ENCODE measurements at regions not wholly inside any gene's neighbourhood (a gene's known extent, or its start where the extent isn't known, plus 50 kb on each side); places are given as distances from the start of the nearest gene placed in this dataset.
A peak's percentile ranks its signal among the peaks of the same experiment; 100 is the strongest.

GRCh38 chr11:121894581-121894980 lies 221.4 kb downstream of the BLID start:
- BruUV-seq (replicated peaks): no TSS peak
- H3K27me3 ChIP-seq (ENCODE audit: control insufficient read depth in 1 of 2, insufficient read depth in 2 of 2, low read length in 2 of 2): peaks cover 1 to 7% of the 10 kb centered on the region in 2 experiments; a peak in 2 of 5 replicates
- in situ Hi-C loops (cut with HindIII; ENCODE audit: extremely low pct_ligation_motif_present, low pct_unique_long_range_greater_than_20kb) (no loop called here), intact Hi-C loops (cut with micrococcal nuclease; ENCODE audit: unreplicated experiment) (no loop called here)
- no peak overlapping the region for H3K27ac ChIP-seq (ENCODE audit: extremely low read length, insufficient read depth, low read length)
- no peaks in the 10 kb centered on the region for H3K4me1 ChIP-seq (ENCODE audit: insufficient read depth, low read length)
- FAIRE-seq: no peak
- no peaks in the 10 kb centered on the region for H3K36me3 ChIP-seq (replicated peaks in 1 of 2; ENCODE audit: control insufficient read depth in 1 of 2, insufficient read depth in 2 of 2, low read length in 2 of 2)
- no peak for TF ChIP-seq ZBTB3 (CRISPR knock-in tag; IDR thresholded peaks at IDR 0.05; ENCODE audit: borderline replicate concordance, low read depth)
- TF ChIP-seq FOSL2 (CRISPR knock-in tag; IDR thresholded peaks at IDR 0.05): 0 out of 2 replicates have a peak, but pooled peaks have one; percentile 18
- POLR2A ChIA-PET: no interaction called here
- no peak overlapping the region for H2AFZ ChIP-seq (ENCODE audit: low read length)
- 7% methylated on average over 3 of the region's 3 CpGs for WGBS (ENCODE audit: low lambda C conversion rate)
- no peak for ATAC-seq
- CTCF ChIA-PET (ENCODE audit: low intra/inter-chr PET ratio, low total read pairs): no interaction called here
- no peak overlapping the region for H3K9ac ChIP-seq (ENCODE audit: insufficient read depth, low read depth, low read length)
- no peaks in the 10 kb centered on the region for H4K20me1 ChIP-seq (ENCODE audit: insufficient read depth, low read length)
- no peak for DNase-seq (ENCODE audit: low spot score)
- H3K79me2 ChIP-seq (ENCODE audit: insufficient read depth, low read length): no peaks in the 10 kb centered on the region
- H3K4me2 ChIP-seq (ENCODE audit: low read depth, low read length): no peak overlapping the region
- no peak overlapping the region for H3K4me3 ChIP-seq (replicated peaks in 1 of 3; ENCODE audit: insufficient read depth in 1 of 3, low read depth in 2 of 3, low read length in 3 of 3)
- H3K9me3 ChIP-seq (ENCODE audit: low read length): no peaks in the 10 kb centered on the region

GRCh38 chr11:121892863-121893262 lies 223.2 kb downstream of the BLID start:
- no peaks in the 10 kb centered on the region for H3K9me3 ChIP-seq (ENCODE audit: low read length)
- H2AFZ ChIP-seq (ENCODE audit: low read length): no peak overlapping the region
- intact Hi-C loops (cut with micrococcal nuclease; ENCODE audit: unreplicated experiment): no loop called here
- POLR2A ChIA-PET: no interaction called here
- no peaks in the 10 kb centered on the region for H3K79me2 ChIP-seq (ENCODE audit: insufficient read depth, low read length)
- no peaks in the 10 kb centered on the region for H3K36me3 ChIP-seq (replicated peaks in 1 of 2; ENCODE audit: control insufficient read depth in 1 of 2, insufficient read depth in 2 of 2, low read length in 2 of 2)
- BruUV-seq (replicated peaks): no TSS peak
- H3K4me2 ChIP-seq (ENCODE audit: low read depth, low read length): no peak overlapping the region
- no peaks in the 10 kb centered on the region for H3K4me1 ChIP-seq (ENCODE audit: insufficient read depth, low read length)
- no peaks in the 10 kb centered on the region for H4K20me1 ChIP-seq (ENCODE audit: insufficient read depth, low read length)
- in situ Hi-C loops (cut with HindIII; ENCODE audit: extremely low pct_ligation_motif_present, low pct_unique_long_range_greater_than_20kb): no loop called here
- no peak overlapping the region for H3K4me3 ChIP-seq (replicated peaks in 1 of 3; ENCODE audit: insufficient read depth in 1 of 3, low read depth in 2 of 3, low read length in 3 of 3)
- H3K27ac ChIP-seq (ENCODE audit: extremely low read length, insufficient read depth, low read length): no peak overlapping the region
- no peak overlapping the region for H3K9ac ChIP-seq (ENCODE audit: insufficient read depth, low read depth, low read length)
- H3K27me3 ChIP-seq (ENCODE audit: control insufficient read depth in 1 of 2, insufficient read depth in 2 of 2, low read length in 2 of 2): no peaks in the 10 kb centered on the region; a peak in 1 of 5 replicates
- CTCF ChIA-PET (ENCODE audit: low intra/inter-chr PET ratio, low total read pairs): no interaction called here
- FAIRE-seq: no peak
- no peak for ATAC-seq
- WGBS (ENCODE audit: low lambda C conversion rate): 3% methylated on average over 3 of the region's 3 CpGs
- no peak for DNase-seq (ENCODE audit: low spot score)
- TF ChIP-seq TAF15 (IDR thresholded peaks at IDR 0.05; ENCODE audit: low read depth, low read length, poor library complexity, severe bottlenecking) (no peak), ZNF629 (CRISPR knock-in tag; conservative IDR thresholded peaks at IDR 0.05) (no peak), ZNF790 (CRISPR knock-in tag; IDR thresholded peaks at IDR 0.05; ENCODE audit: borderline replicate concordance) (no peak), NFAT5 (CRISPR knock-in tag; IDR thresholded peaks at IDR 0.05) (no peak), DPF2 (CRISPR knock-in tag; IDR thresholded peaks at IDR 0.05; ENCODE audit: borderline replicate concordance, low read depth) (no peak), SALL1 (CRISPR knock-in tag; IDR thresholded peaks at IDR 0.05) (no peak)

Measured in HepG2 (cell line).